ENCODE measurements at regions not wholly inside any gene's neighbourhood (a gene's known extent, or its start where the extent isn't known, plus 50 kb on each side); places are given as distances from the start of the nearest gene placed in this dataset.

DNA sequence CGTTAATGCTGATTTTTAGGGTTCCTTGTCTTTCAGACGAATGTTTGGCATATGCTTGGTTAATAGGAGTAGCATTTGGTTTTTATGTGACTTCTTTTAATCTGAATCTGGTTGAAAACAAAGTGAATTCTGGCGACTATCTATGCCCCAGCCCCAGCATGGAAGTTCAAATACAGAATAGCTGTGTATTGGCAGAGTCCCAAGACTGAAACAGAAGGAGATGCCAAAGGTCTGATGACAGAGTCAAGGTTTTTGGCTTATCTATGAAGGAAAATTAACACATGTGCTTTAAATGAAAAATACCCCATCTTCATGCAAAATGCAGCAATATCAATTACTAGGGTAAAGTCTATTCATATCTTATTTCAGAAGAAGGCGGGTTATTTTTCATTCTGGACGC is 734.8 kb upstream of the NXPH2 start:
- TF ChIP-seq, protein P1, sequence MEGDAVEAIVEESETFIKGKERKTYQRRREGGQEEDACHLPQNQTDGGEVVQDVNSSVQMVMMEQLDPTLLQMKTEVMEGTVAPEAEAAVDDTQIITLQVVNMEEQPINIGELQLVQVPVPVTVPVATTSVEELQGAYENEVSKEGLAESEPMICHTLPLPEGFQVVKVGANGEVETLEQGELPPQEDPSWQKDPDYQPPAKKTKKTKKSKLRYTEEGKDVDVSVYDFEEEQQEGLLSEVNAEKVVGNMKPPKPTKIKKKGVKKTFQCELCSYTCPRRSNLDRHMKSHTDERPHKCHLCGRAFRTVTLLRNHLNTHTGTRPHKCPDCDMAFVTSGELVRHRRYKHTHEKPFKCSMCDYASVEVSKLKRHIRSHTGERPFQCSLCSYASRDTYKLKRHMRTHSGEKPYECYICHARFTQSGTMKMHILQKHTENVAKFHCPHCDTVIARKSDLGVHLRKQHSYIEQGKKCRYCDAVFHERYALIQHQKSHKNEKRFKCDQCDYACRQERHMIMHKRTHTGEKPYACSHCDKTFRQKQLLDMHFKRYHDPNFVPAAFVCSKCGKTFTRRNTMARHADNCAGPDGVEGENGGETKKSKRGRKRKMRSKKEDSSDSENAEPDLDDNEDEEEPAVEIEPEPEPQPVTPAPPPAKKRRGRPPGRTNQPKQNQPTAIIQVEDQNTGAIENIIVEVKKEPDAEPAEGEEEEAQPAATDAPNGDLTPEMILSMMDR (IDR thresholded peaks at IDR 0.05; ENCODE audit: low read depth, low read length): no peak
- no peak for TF ChIP-seq EZH2phosphoT487 (IDR thresholded peaks at IDR 0.05; ENCODE audit: low read depth)

All from OCI-LY3 (cell line).